Omental fat pad (tissue), 3 donors: ENCODE measurements at regions not wholly inside any gene's neighbourhood (a gene's known extent, or its start where the extent isn't known, plus 50 kb on each side); places are given as distances from the start of the nearest gene placed in this dataset.
"Not testable (repeated sequence)": the region's sequence is repeated elsewhere in the genome, so short reads cannot be mapped to it uniquely, and the experiment has no call there.

Experiments used
- ATAC-seq: fragments of 150-250 bp; one replicate; pipeline ENCODE4 v1.9.1; 2016; ENCODE audit warnings: mild to moderate bottlenecking, moderate library complexity; ENCODE audit not compliant: low FRiP score
- DNase-seq: peaks from one replicate; pipeline ENCODE4 v3.0.0-alpha.2; 2019; ENCODE audit warnings: low spot score
- TF ChIP-seq, protein P1 (sequence below), 3 donors: fragments of 450-650 bp; IDR thresholded peaks; one replicate each; pipeline ENCODE4 v1.5.1; 2016 to 2017; ENCODE audit warnings: antibody characterized with exemption in 3 of 3, mild to moderate bottlenecking in 3 of 3, moderate library complexity in 2 of 3

DNA sequence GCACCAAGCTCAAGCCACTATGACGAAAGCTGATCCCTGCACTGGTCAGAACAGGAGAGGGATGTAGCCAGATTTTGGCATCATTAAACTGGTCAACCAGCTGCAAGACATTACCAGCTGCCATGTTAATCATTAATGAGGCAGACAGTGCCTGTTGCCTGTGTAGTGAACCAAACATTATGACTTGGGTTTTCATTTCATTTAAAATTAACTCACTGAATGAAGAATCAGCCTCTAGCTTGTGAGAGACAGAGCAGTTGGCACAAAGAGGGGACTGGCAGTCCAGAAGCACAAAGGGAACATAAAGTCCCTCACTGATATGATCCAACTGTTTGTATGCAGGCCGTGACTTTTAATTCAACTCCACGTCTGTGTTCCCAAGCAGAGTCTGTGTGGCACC, 318.9 kb downstream of the SEC16B start:
- no peak for ATAC-seq
- DNase-seq, result no peak
- TF ChIP-seq, protein P1, sequence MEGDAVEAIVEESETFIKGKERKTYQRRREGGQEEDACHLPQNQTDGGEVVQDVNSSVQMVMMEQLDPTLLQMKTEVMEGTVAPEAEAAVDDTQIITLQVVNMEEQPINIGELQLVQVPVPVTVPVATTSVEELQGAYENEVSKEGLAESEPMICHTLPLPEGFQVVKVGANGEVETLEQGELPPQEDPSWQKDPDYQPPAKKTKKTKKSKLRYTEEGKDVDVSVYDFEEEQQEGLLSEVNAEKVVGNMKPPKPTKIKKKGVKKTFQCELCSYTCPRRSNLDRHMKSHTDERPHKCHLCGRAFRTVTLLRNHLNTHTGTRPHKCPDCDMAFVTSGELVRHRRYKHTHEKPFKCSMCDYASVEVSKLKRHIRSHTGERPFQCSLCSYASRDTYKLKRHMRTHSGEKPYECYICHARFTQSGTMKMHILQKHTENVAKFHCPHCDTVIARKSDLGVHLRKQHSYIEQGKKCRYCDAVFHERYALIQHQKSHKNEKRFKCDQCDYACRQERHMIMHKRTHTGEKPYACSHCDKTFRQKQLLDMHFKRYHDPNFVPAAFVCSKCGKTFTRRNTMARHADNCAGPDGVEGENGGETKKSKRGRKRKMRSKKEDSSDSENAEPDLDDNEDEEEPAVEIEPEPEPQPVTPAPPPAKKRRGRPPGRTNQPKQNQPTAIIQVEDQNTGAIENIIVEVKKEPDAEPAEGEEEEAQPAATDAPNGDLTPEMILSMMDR (IDR thresholded peaks at IDR 0.05), result no peak

GRCh38 chr1:177648731-177649265, 321.1 kb downstream of the SEC16B start:
- ATAC-seq (no peak), DNase-seq (no peak)
- TF ChIP-seq, protein P1 (IDR thresholded peaks at IDR 0.05), result no peak

DNA sequence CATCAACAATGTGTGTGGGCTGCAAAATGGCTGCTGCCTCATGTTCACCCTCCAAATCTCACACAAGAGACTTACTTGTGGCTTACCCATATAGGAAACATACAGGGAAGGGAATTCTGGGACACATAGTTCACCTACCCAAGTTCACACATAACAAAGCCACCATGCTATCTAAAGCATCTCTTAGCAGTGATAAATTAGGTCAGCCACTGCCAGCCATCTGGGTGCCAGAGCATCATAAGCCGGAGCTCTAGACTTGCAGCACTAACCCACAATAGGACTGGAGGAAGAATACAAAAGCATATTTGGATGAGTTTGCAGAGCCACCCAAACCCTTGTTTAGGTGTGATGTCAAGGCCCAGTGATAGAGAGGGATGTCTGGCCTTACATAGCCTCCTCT, 321.7 kb downstream of the SEC16B start:
- TF ChIP-seq, protein P1 (IDR thresholded peaks at IDR 0.05), result no peak
- DNase-seq (no peak), ATAC-seq (no peak)

DNA sequence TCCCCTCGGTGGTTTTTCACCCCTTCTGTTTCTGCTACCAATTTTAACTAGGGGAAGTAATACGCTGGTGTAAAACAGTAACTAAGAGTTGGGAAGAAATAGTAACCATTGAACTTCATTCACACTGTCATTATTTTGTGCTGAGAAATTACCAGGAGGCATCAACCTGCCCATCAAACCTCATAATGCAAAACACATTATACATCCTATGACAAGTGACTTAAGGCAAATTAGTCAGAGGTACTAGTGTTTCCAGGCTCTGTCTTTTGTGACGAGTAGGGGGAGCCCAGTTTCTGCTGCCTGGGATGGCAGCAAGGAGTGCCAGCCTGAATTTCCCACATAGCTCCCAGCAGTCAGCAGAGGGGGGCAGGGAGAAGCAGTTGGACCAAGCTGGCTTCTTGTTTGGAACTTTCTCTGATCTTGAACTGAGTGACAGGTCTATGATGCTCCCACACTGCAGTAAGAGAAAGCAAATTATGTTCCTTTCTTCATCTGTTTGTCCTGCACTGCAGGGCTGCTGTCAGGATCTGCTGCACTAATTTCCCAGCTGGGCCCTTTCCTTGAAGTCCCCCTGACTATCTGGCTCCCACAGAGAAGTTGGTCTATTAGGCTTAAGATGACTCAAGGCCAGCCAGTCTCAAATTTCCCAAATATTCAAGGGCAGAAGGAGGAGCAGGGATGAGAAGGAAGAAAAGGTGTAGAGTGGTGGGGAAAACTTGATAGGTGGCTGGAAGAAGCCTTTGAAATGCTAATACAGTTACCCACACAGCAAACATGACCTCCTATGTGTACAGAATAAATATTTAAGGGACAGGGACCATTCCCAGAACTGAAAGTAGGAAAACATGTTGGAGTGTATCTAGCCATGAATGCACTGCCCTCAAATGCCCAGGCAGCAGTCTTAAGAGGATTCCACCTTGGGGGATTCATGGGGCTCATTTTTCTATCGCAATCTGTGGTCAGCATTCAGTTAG, 322.8 kb downstream of the SEC16B start:
- ATAC-seq (no peak), DNase-seq (no peak)
- TF ChIP-seq, protein P1 (IDR thresholded peaks at IDR 0.05), result no peak

- no peak for ATAC-seq
- TF ChIP-seq, protein P1 (IDR thresholded peaks at IDR 0.05), result no peak
- no peak for DNase-seq
Measured at GRCh38 chr1:177645491-177646190, 324.2 kb downstream of the SEC16B start.

DNA sequence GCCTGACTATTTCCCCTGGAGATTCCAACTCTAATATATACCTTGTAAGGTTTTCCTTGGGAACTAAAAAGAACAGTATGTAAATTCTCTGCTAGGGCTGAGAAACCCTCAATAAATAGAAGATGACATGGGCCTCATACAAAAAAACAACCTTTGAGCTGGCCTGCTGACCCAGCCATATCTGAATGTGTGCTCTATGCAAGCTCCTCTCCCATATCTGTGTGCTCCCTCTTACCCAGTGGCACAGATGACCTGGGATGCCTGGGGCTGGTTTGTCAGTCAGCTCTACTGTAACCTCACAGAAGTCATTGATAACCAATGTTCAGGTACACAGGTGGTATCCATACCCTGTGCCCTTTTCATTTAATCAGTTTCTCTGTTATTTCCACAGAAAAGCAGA, 329.2 kb downstream of the SEC16B start:
- ATAC-seq (no peak), DNase-seq (no peak)
- TF ChIP-seq, protein P1 (IDR thresholded peaks at IDR 0.05), result no peak

DNA sequence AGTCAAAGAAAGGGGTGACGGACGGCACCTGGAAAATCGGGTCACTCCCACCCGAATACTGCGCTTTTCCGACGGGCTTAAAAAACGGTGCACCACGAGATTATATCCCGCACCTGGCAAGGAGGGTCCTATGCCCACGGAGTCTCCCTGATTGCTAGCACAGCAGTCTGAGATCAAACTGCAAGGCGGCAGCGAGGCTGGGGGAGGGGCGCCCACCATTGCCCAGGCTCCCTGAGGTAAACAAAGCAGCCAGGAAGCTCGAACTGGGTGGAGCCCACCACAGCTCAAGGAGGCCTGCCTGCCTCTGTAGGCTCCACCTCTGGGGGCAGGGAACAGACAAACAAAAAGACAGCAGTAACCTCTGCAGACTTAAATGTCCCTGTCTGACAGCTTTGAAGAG, 335.7 kb downstream of the SEC16B start:
- not testable (repeated sequence) for ATAC-seq, DNase-seq
